Tibial nerve (tissue), 4 donors: ENCODE measurements at regions not wholly inside any gene's neighbourhood (a gene's known extent, or its start where the extent isn't known, plus 50 kb on each side); places are given as distances from the start of the nearest gene placed in this dataset.

Experiments used
- DNase-seq, 2 donors: peaks; one replicate each; pipeline ENCODE4 v3.0.0-alpha.2; 2019; ENCODE audit warnings: low spot score in 2 of 2
- H3K27ac ChIP-seq, 4 donors: fragments of 200-600 bp; sonication (generic) in 3 of 4; one replicate each; pipeline ENCODE4 v1.5.1; 2017 to 2019; ENCODE audit warnings: mild to moderate bottlenecking in 1 of 4
- H3K27me3 ChIP-seq, 2 donors: fragments of 200-600 bp; sonication (generic) in 1 of 2; one replicate each; pipeline versions ENCODE4 v1.5.1 to v1.6.0; 2017 to 2019
- H3K36me3 ChIP-seq, 3 donors: fragments of 200-600 bp; sonication (generic); one replicate each; pipeline ENCODE4 v1.5.1; 2018 to 2019
- H3K4me1 ChIP-seq, 4 donors: fragments of 200-600 bp; sonication (generic) in 3 of 4; one replicate each; pipeline ENCODE4 v1.5.1; 2017 to 2019
- H3K4me3 ChIP-seq, 4 donors: fragments of 200-600 bp; sonication (generic) in 3 of 4; one replicate each; pipeline ENCODE4 v1.5.1; 2017 to 2019; ENCODE audit warnings: mild to moderate bottlenecking in 1 of 4, moderate library complexity in 1 of 4
- H3K9me3 ChIP-seq, 4 donors: fragments of 200-600 bp; sonication (generic) in 3 of 4; one replicate each; pipeline ENCODE4 v1.5.1; 2017 to 2019
- CTCF ChIP-seq, 5 experiments: fragments of 200-600 bp in 3 of 5; fragments of 450-650 bp in 2 of 5; sonication (generic) in 3 of 5; IDR thresholded peaks; one replicate each; pipeline ENCODE4 v1.5.1; 2016 to 2019; ENCODE audit warnings: antibody characterized with exemption in 5 of 5, mild to moderate bottlenecking in 3 of 5, moderate library complexity in 2 of 5
- EP300 ChIP-seq, 2 donors: sonication (generic); formaldehyde crosslinking; IDR thresholded peaks; one replicate each; pipeline ENCODE4 v1.6.1; 2017; ENCODE audit warnings: antibody characterized with exemption in 2 of 2, mild to moderate bottlenecking in 1 of 2
- POLR2A ChIP-seq, 2 donors: fragments of 450-650 bp; IDR thresholded peaks; one replicate each; pipeline ENCODE4 v1.6.1; 2017; ENCODE audit warnings: antibody characterized with exemption in 2 of 2, mild to moderate bottlenecking in 2 of 2, moderate library complexity in 2 of 2
- WGBS, 2 donors: methylation state at CpG; one replicate each; pipeline ENCODE4 v1.1.5; 2018; 5-methylcytosine and 5-hydroxymethylcytosine counted together

GRCh38 chr6:5938934-5939333, 67.8 kb downstream of the NRN1 start:
- Histone ChIP-seq H3K27ac (peak overlapping the region in 2 of 4 donors; percentile 75 to 79), H3K4me3 (no peak overlapping the region), H3K9me3 (peaks cover 0 to 9% (median 1%) of the 10 kb centered on the region in 4 donors), H3K27me3 (no peaks in the 10 kb centered on the region), H3K4me1 (peaks cover 0 to 46% (median 17%) of the 10 kb centered on the region in 4 donors), H3K36me3 (no peaks in the 10 kb centered on the region)
- WGBS, 2 donors = 95 to 97% methylated on average over 3 of the region's 3 CpGs
- no peak for TF ChIP-seq CTCF (IDR thresholded peaks at IDR 0.05)
- no peak for TF ChIP-seq POLR2A (IDR thresholded peaks at IDR 0.05)
- TF ChIP-seq EP300 (IDR thresholded peaks at IDR 0.05) = no peak
- DNase-seq = no peak

- H3K4me3 ChIP-seq = no peak overlapping the region
- no peaks in the 10 kb centered on the region for H3K36me3 ChIP-seq
- H3K4me1 ChIP-seq = peaks cover 0 to 46% (median 17%) of the 10 kb centered on the region in 4 donors
- DNase-seq = no peak
- H3K27me3 ChIP-seq = no peaks in the 10 kb centered on the region
- WGBS, 2 donors = 81 to 83% methylated on average over 17 to 19 of the region's 19 CpGs
- peak in 1 of 5 experiments; percentile 7 for TF ChIP-seq CTCF (IDR thresholded peaks at IDR 0.05)
- TF ChIP-seq POLR2A (IDR thresholded peaks at IDR 0.05) = no peak
- H3K27ac ChIP-seq = peak overlapping the region in 3 of 4 donors; percentile 30 to 79 (median 75)
- peaks cover 0 to 8% (median 3%) of the 10 kb centered on the region in 4 donors for H3K9me3 ChIP-seq
Measured at GRCh38 chr6:5937936-5938706, 68.6 kb downstream of the NRN1 start.

GRCh38 chr6:5937169-5937909, 69.4 kb downstream of the NRN1 start:
- Histone ChIP-seq H3K4me3 (no peak overlapping the region), H3K36me3 (no peaks in the 10 kb centered on the region), H3K4me1 (peaks cover 0 to 46% (median 17%) of the 10 kb centered on the region in 4 donors), H3K27me3 (no peaks in the 10 kb centered on the region), H3K27ac (peak overlapping the region in 3 of 4 donors; percentile 30 to 79 (median 75)), H3K9me3 (peaks cover 0 to 7% (median 3%) of the 10 kb centered on the region in 4 donors)
- WGBS, 2 donors = 34% methylated on average over 14 of the region's 14 CpGs
- DNase-seq = no peak
- TF ChIP-seq POLR2A (IDR thresholded peaks at IDR 0.05) (no peak), CTCF (IDR thresholded peaks at IDR 0.05) (no peak), EP300 (IDR thresholded peaks at IDR 0.05) (peak in 1 of 2 donors; percentile 8)

GRCh38 chr6:5936631-5937030, 70.1 kb downstream of the NRN1 start:
- peaks cover 0 to 45% (median 16%) of the 10 kb centered on the region in 4 donors for H3K4me1 ChIP-seq
- peaks cover 0 to 9% (median 3%) of the 10 kb centered on the region in 4 donors for H3K9me3 ChIP-seq
- H3K36me3 ChIP-seq = no peaks in the 10 kb centered on the region
- H3K4me3 ChIP-seq = peak overlapping the region in 1 of 4 donors; percentile 27
- no peak for TF ChIP-seq EP300 (IDR thresholded peaks at IDR 0.05)
- no peak for TF ChIP-seq POLR2A (IDR thresholded peaks at IDR 0.05)
- TF ChIP-seq CTCF (IDR thresholded peaks at IDR 0.05) = no peak
- no peak for DNase-seq
- WGBS, 2 donors = 28 to 60% methylated on average over 8 of the region's 8 CpGs
- H3K27ac ChIP-seq = peak overlapping the region in 2 of 4 donors; percentile 75 to 79
- H3K27me3 ChIP-seq = no peaks in the 10 kb centered on the region

GRCh38 chr6:5936140-5936539, 70.6 kb downstream of the NRN1 start:
- H3K27ac ChIP-seq = peak overlapping the region in 2 of 4 donors; percentile 75 to 76
- H3K4me3 ChIP-seq = peak overlapping the region in 3 of 4 donors; percentile 0 to 27 (median 5)
- no peak for TF ChIP-seq EP300 (IDR thresholded peaks at IDR 0.05)
- no peaks in the 10 kb centered on the region for H3K27me3 ChIP-seq
- H3K4me1 ChIP-seq = peaks cover 0 to 40% (median 12%) of the 10 kb centered on the region in 4 donors
- DNase-seq = no peak
- H3K9me3 ChIP-seq = peaks cover 0 to 9% (median 3%) of the 10 kb centered on the region in 4 donors
- H3K36me3 ChIP-seq = no peaks in the 10 kb centered on the region
- 42 to 51% methylated on average over 2 of the region's 2 CpGs for WGBS, 2 donors
